GM18858 (cell line): ENCODE measurements at regions not wholly inside any gene's neighbourhood (a gene's known extent, or its start where the extent isn't known, plus 50 kb on each side); places are given as distances from the start of the nearest gene placed in this dataset.

Experiments used
- ATAC-seq: cut with Tn5 transposase; IDR thresholded peaks from one replicate; pipeline ENCODE4 v1.9.1; 2021; ENCODE audit not compliant: unreplicated experiment

DNA sequence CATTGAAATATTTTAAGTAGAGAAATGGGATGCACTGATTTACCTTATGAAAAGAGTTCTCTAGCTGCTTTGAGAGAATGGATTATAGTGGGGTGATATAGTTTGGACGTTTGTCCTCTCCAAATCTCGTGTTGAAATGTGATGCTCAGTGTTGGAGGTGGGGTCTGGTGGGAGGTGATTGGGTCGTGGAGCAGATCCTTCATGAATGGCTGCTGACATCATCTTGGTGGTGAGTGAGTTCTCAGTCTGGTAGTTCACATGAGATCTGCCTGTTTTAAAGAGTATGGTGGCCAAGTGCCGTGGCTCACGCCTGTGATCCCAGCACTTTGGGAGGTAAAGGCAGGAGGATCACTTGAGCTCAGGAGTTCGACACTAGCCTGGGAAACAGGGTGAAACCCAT is 58.7 kb upstream of the SH3RF3 start:
- no peak for ATAC-seq

GRCh38 chr2:109069331-109070194 is 59.4 kb upstream of the SH3RF3 start:
- ATAC-seq, result no peak

DNA sequence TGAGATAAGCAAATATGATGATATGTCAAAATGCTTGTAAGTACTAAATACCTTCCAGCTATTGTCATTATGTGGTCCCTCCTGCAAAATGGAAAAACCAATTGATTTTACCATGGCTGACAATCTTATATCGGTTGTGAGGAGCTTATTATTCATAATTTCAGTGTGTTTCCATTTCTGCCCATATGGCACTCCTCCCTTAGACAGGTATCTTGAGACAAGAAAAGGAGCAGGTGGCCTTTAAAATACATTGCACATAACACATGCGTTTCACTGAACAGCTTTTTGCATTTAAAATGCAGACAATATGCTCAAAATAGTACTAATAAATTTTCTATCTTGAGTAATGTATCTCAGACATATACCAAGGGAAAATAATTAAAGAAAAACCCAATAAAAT is 60.2 kb upstream of the SH3RF3 start:
- no peak for ATAC-seq

DNA sequence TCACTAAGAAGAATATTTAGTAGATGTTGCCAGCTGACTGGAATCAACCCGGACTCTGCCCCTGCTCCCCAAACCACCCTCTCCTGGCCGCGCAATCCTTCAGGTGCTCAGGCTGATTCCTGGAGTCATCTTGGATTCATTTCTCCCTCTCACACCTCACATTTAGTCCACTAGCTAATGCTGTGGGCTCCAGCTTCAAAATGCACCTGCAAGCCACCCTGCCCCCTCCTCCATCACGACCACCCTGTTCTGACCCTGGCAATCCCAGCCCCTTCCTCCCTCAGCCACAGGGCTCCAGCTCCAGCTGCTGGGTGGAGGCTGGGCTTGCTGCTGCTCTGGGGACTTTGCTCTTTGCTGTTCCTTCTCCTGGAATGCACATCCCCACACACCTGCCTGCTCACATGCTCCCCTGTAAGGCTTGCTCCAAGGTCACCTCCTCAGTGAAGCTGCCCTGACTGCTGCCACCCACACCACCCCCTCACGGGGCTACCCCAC is 61.3 kb upstream of the SH3RF3 start:
- no peak for ATAC-seq

DNA sequence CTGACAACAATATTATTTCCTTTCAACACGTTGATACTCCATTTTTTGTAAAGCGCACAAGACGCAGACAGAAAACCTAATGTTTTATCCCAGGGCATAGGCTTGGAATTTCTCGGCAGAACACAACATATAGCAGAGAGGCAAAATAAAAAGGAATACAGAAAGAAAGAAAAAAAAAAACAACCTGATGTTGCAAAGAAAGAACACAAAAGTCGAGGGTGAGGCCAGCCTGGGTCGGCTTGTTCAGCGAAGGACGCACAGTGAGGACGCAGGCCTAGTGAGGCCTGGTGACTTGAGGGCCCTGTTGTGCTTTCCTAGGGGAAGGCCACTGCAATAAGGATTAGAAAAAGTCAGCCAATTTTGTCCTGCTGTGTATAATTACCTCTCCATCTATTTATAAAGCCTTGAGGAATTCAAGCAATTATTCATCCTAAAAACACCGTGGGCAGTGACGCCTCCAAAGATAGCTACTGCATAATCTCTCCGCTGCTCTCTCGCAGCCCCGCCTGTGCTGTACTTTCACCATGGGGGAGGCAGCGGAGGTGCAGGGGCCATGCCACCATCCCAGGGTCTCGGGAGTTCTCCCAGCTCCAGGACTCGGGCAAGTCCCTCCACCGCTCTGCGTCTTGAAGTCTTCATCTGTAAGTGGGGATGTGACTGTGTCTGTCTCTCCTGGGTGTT is 61.9 kb upstream of the SH3RF3 start:
- ATAC-seq, result no peak

GRCh38 chr2:109066501-109066900 is 62.5 kb upstream of the SH3RF3 start:
- no peak for ATAC-seq

GRCh38 chr2:109065391-109065734 is 63.6 kb upstream of the SH3RF3 start:
- no peak for ATAC-seq

DNA sequence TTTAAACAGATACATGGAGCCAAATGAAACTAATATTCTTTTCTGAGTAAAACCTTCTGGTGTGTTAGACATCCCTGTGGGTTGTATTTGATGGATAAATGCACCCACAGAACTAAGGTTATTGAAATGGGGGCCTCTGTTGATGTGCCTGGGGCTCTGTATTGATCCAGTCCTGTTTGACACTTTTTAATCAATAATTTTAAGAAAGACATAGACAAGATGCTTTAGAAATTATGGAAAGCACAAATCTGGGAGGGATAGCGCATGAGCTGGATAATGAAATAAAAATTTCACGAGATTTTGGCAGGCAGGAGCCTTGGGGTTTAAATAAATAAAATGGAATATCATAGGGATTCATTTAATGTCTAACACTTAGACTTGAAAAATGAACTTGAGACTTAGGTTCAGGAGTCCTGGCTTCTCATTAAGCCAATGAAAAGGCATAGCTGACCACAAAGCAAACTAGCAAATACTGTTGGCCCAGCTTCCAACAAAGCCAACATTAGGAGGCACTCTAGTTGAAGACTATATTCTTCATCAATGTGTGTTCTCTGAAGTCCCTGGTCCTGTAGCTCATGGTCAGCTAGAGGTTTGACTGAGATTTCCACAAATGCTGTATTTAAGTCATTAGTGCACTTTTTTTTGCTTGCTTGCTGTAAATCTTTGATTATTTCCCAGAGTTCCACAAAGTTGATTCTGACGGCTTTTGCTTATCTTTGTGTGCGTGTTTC is 64.2 kb upstream of the SH3RF3 start:
- no peak for ATAC-seq

DNA sequence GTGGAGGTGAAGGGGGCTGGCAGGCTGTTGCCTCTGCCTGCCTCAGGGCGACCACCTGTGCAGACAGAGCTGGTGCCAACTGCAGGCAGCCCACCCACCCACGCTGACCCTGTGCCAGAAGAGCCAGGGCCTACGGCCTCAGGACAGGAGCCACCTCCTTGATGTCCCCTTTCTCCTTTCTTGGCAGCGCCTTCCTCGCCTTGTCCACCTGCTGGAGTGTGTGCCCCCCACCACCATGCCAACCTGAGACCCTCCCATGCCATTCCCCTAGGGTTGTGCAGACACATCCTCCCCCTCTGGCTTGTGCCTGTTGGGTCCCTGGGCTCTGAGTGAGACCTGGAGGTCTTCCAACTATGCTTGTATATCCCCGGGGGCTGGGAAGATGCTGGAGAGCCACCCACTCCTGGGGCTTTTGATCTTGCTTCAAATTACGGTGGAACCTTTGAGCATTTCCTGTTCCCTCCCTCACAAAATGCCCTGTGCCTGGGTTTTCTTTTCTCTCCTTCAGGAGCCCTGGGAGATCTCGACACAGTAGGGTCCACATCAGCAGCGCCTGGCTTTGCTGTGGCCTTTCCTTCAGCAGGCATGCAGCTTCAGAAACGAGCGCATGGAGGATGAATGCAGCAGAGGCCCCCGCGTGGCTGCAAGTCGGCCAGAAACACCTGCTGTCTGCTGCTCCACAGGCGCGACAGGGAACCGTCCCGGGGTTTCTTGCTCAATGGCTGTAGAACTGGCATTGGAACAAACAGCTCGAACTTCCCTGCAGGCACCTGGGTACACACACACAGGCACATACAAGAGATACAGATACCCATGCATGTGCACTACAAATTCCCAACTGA is 65.9 kb upstream of the SH3RF3 start:
- ATAC-seq, result no peak

DNA sequence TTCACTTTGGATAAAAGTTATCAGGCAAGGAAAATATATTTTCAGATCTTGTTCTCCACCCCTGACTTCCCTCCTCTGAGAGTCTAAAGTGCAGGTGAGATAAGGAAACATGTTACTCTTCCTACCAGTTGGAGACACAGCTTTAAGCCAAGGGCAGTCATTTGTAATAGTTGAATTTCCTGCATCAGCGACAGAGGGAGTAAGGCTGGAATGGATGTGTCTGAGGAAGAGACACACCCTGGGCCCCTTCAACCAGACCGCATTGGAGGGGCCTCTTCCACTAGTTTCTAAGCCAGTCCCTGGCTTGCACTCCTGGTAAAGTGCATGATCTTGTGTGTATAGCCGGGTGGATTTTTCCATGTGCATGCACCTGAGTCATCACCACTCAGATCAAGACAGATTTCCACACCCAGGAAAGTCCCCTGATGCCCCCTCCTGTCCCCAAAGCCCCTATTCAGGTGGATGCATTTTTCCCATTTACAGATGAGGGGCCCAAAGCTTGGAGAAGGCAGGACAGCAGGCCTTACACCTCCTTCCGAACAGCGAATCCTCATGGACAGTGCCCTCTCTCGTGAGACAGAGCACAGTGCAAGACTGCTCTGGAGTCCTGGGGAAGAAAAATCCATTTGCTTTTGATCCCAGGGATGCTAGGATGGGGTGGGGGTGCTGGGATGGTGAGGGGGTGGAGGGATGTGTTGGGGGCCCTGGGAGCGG is 66.7 kb upstream of the SH3RF3 start:
- no peak for ATAC-seq

GRCh38 chr2:109061736-109062135 is 67.3 kb upstream of the SH3RF3 start:
- no peak for ATAC-seq

- no peak for ATAC-seq
Measured at GRCh38 chr2:109060496-109060895, 68.5 kb upstream of the SH3RF3 start.

DNA sequence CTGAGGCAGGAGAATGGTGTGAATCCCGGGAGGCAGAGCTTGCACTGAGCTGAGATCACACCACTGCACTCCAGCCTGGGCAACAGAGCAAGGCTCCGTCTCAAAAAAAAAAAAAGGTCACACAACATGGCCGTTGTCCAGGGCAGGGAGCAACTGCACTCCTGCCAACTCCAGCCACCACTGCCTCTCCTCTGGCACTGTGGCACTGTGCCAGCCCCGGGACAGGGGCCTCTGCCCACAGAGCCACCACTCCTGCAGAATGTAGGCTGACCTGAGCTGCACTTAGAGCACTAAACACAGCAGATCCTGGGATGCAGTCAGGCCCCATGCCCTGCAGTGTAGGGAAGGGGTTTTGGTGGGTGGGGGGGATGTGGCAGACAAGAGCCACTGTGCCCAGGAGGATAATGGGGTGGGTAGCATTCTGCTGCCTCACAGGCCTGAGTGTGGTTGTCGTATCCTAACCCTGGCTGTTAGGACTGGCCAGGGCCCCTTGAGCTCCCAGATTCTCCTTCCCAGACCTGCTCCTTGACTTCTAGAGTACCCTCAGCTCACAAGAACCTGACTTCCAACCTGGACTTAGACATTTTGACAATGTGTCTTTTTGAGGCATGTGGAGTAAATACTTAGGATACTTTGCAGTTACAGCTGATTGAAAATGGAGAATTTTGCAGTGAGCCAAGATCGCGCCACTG is 69.4 kb upstream of the SH3RF3 start:
- ATAC-seq, result no peak

- no peak for ATAC-seq
Measured at GRCh38 chr2:109058802-109059201, 69.8 kb upstream of the EDAR start.

GRCh38 chr2:109058191-109058632 is 69.2 kb upstream of the EDAR start:
- no peak for ATAC-seq

DNA sequence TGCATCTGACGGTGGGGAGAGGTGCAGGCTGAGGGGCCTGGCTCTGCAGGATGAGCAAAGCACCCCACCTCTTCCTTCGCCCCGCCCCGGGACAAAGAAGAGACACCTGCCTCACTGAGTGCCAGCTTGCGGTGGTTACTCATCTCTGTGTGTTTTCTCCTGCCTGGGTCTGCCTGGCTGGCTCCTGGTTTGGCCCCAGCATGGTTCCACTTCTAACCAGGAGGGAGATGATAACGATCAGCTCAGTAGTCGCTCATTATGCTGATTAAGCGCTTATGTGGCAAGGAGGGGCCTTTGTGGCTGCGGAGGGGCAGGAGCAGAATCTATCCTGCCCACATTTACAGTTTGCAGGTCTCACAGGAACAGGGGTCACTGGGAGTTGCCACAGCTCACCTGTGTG is 68.7 kb upstream of the EDAR start:
- no peak for ATAC-seq

- ATAC-seq, result no peak
Measured at GRCh38 chr2:109055435-109055834, 66.4 kb upstream of the EDAR start.

- no peak for ATAC-seq
Measured at GRCh38 chr2:109054865-109055264, 65.8 kb upstream of the EDAR start.

GRCh38 chr2:109053716-109054115 is 64.7 kb upstream of the EDAR start:
- ATAC-seq, result no peak

GRCh38 chr2:109052922-109053321 is 63.9 kb upstream of the EDAR start:
- ATAC-seq, result no peak
